ENCODE measurements at regions not wholly inside any gene's neighbourhood (a gene's known extent, or its start where the extent isn't known, plus 50 kb on each side); places are given as distances from the start of the nearest gene placed in this dataset.

DNA sequence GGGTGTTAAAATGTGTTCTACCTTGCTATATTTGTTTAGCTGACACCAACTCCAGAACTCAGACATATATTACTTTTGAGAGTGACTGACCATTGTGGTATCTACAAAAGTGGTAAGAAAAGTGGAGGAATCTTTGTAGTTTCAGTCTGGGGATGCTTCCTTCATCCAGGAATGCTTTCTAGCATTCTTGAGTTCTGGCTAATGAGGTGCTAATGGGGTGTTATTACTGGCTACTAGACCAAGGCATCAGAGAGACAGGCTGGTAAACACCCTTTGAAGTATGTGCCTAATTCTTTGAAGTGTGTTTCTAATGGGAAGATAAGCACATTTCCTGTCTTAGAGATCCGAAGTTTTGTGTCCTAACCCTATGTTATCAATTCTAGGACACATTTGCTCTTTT lies 310.4 kb downstream of the SPRY1 start:
- Histone ChIP-seq H3K27me3 (no peaks in the 10 kb centered on the region), H3K4me1 (no peaks in the 10 kb centered on the region), H3K4me3 (no peak overlapping the region), H3K36me3 (no peaks in the 10 kb centered on the region), H3K27ac (no peak overlapping the region), H3K9me3 (peaks cover 0 to 9% (median 7%) of the 10 kb centered on the region in 3 donors)
- intact Hi-C loops (cut with DNase I): no loop called here
- no peak for TF ChIP-seq POLR2A (IDR thresholded peaks at IDR 0.05)
- WGBS, 2 donors: 35 to 47% methylated on average over 1 of the region's 1 CpG
- no peak for DNase-seq

DNA sequence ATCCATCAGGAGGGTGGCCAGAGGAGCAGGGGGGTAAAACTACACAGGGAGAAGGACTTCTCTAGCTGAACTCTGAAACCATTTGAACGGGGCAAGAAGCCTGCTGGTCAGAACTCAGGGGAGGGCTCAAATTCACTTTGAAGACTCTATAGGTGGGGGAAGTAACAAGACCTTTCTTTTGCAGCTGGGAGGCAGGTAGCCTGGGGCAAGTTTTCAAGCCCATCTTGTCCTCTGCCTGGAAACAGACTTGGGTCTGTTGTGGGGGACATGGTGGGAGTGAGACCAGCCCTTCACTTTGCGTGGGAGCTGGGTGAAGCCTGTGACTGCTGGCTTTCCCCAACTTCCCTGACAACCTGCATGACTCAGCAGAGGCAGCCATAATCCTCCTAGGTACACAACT lies 312.3 kb downstream of the SPRY1 start:
- Histone ChIP-seq H3K9me3 (peaks cover 0 to 9% (median 7%) of the 10 kb centered on the region in 3 donors), H3K27me3 (no peaks in the 10 kb centered on the region), H3K4me1 (peaks cover 0 to 5% (median 0%) of the 10 kb centered on the region in 3 donors), H3K27ac (no peak overlapping the region), H3K4me3 (no peak overlapping the region), H3K36me3 (no peaks in the 10 kb centered on the region)
- DNase-seq: no peak
- intact Hi-C loops (cut with DNase I): no loop called here
- 63 to 81% methylated on average over 1 to 2 of the region's 2 CpGs for WGBS, 2 donors
- TF ChIP-seq, protein P1, sequence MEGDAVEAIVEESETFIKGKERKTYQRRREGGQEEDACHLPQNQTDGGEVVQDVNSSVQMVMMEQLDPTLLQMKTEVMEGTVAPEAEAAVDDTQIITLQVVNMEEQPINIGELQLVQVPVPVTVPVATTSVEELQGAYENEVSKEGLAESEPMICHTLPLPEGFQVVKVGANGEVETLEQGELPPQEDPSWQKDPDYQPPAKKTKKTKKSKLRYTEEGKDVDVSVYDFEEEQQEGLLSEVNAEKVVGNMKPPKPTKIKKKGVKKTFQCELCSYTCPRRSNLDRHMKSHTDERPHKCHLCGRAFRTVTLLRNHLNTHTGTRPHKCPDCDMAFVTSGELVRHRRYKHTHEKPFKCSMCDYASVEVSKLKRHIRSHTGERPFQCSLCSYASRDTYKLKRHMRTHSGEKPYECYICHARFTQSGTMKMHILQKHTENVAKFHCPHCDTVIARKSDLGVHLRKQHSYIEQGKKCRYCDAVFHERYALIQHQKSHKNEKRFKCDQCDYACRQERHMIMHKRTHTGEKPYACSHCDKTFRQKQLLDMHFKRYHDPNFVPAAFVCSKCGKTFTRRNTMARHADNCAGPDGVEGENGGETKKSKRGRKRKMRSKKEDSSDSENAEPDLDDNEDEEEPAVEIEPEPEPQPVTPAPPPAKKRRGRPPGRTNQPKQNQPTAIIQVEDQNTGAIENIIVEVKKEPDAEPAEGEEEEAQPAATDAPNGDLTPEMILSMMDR (IDR thresholded peaks at IDR 0.05): no peak
- TF ChIP-seq POLR2A (IDR thresholded peaks at IDR 0.05): no peak

DNA sequence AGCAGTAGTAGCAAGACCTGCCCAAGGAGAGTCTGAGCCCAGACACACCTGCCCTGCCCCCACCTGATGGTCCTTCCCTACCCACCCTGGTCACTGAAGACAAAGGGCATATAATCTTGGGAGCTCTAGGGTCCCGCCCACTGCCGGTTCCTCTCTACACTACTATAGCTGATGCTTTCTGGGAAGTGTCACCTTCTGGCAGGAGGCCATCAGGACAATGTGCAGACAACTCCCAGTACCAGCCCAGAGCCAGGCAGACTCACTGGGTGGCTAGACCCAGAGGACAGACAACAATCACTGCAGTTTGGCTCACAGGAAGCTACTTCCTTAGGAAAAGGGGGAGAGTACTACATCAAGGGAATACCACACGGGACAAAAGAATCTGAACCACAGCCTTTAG lies 312.7 kb downstream of the SPRY1 start:
- TF ChIP-seq, protein P1 (IDR thresholded peaks at IDR 0.05): no peak
- no peak for TF ChIP-seq POLR2A (IDR thresholded peaks at IDR 0.05)
- no peak for DNase-seq
- intact Hi-C loops (cut with DNase I): no loop called here

DNA sequence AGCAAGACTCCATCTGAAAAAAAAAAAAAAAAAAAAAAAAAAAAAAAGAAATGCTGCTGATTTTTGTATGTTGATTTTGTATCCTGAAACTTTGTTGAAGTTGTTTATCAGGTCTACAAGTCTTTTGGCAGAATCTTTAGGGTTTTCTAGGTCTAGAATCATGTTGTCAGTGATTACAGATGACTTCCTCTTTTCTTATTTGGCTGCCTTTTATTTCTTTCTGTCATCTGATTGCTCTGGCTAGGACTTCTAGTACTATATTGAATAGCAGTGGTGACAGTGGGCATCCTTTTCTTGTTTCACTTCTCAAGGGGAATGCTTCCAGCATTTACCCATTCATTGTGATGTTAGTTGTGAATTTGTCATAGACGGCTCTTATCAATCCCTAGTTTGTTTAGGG lies 334.4 kb downstream of the SPRY1 start:
- Histone ChIP-seq H3K27me3 (no peaks in the 10 kb centered on the region), H3K4me1 (no peaks in the 10 kb centered on the region), H3K36me3 (no peaks in the 10 kb centered on the region), H3K4me3 (no peak overlapping the region), H3K9me3 (no peaks in the 10 kb centered on the region), H3K27ac (no peak overlapping the region)
- DNase-seq: no peak
- TF ChIP-seq, protein P1 (IDR thresholded peaks at IDR 0.05): no peak
- no peak for TF ChIP-seq POLR2A (IDR thresholded peaks at IDR 0.05)
- 46 to 83% methylated on average over 1 of the region's 1 CpG for WGBS, 2 donors
- intact Hi-C loops (cut with DNase I): no loop called here

More for the DNA sequence above, 312.7 kb downstream of the SPRY1 start:
- 70 to 71% methylated on average over 1 to 3 of the region's 3 CpGs for WGBS, 2 donors
- Histone ChIP-seq H3K36me3 (no peaks in the 10 kb centered on the region), H3K4me3 (no peak overlapping the region), H3K27ac (no peak overlapping the region), H3K27me3 (no peaks in the 10 kb centered on the region), H3K9me3 (peaks cover 0 to 9% (median 7%) of the 10 kb centered on the region in 3 donors), H3K4me1 (peaks cover 0 to 6% (median 0%) of the 10 kb centered on the region in 3 donors)

DNA sequence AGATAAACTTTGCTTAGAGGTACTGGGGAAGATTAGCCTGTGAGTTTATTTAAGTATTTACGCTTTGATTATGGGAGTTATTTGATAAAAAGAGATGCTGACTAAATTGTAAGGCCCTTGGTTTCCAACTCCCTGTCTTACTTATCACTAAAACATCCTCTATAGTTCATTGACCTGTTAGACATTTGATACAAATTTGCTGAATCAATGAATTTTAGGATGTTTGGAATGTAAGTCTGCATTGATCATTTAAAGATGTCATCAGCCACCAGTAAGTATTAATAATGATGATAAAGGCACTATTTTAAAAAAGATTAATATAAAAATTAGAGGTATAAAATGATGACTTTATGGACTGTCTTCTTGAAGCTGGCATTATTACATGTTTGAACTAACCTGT lies 340.6 kb downstream of the SPRY1 start:
- WGBS, 2 donors: 81 to 100% methylated on average over 1 of the region's 1 CpG

More for the DNA sequence above, 340.6 kb downstream of the SPRY1 start:
- no peaks in the 10 kb centered on the region for H3K4me1 ChIP-seq
- TF ChIP-seq, protein P1 (IDR thresholded peaks at IDR 0.05): no peak
- no peak for TF ChIP-seq POLR2A (IDR thresholded peaks at IDR 0.05)
- H3K4me3 ChIP-seq: no peak overlapping the region
- intact Hi-C loops (cut with DNase I): no loop called here
- DNase-seq: no peak
- H3K9me3 ChIP-seq: no peaks in the 10 kb centered on the region
- no peaks in the 10 kb centered on the region for H3K27me3 ChIP-seq
- H3K27ac ChIP-seq: no peak overlapping the region
- no peaks in the 10 kb centered on the region for H3K36me3 ChIP-seq

Measured in esophagus squamous epithelium (tissue), 5 donors.